Activated naive CD8-positive, alpha-beta T cell treated with anti-CD3 and anti-CD28 coated beads, Interleukin-2, amount 10 ng/mL, durations not matched to agents 7 days and 5 days (primary cell): ENCODE measurements at regions not wholly inside any gene's neighbourhood (a gene's known extent, or its start where the extent isn't known, plus 50 kb on each side); places are given as distances from the start of the nearest gene placed in this dataset.
"Not testable (repeated sequence)": the region's sequence is repeated elsewhere in the genome, so short reads cannot be mapped to it uniquely, and the experiment has no call there.

Source experiments
- ATAC-seq: fragments of 150-1000 bp; cut with Tn5 transposase; one replicate; pipeline ENCODE4 v1.10.0; 2021; ENCODE audit warnings: low read depth, moderate library complexity
- POLR2A ChIA-PET: fragments of 350-600 bp; sonication (Branson Sonifier 250); formaldehyde crosslinking; loops from one replicate; lab custom pipeline; 2021; ENCODE audit warnings: antibody characterized with exemption; lab: Charles Lee
- DNase-seq: peaks from one replicate; pipeline ENCODE4 v3.0.0; 2021
- H3K27ac Mint-ChIP-seq: one replicate; pipeline ENCODE4 v1.8.0; 2022; ENCODE audit warnings: mild to moderate bottlenecking, mixed read lengths
- H3K27me3 Mint-ChIP-seq: one replicate; pipeline ENCODE4 v1.8.0; 2022; ENCODE audit warnings: mild to moderate bottlenecking, moderate library complexity, mixed read lengths
- H3K36me3 Mint-ChIP-seq: one replicate; pipeline ENCODE4 v1.8.0; 2021; ENCODE audit warnings: mild to moderate bottlenecking, mixed read lengths
- H3K4me1 Mint-ChIP-seq: one replicate; pipeline ENCODE4 v1.8.0; 2021; ENCODE audit warnings: mixed read lengths
- H3K4me3 Mint-ChIP-seq: one replicate; pipeline ENCODE4 v1.8.0; 2022; ENCODE audit warnings: mild to moderate bottlenecking, moderate library complexity, mixed read lengths
- H3K9me3 Mint-ChIP-seq: one replicate; pipeline ENCODE4 v1.8.0; 2021; ENCODE audit warnings: mixed read lengths

DNA sequence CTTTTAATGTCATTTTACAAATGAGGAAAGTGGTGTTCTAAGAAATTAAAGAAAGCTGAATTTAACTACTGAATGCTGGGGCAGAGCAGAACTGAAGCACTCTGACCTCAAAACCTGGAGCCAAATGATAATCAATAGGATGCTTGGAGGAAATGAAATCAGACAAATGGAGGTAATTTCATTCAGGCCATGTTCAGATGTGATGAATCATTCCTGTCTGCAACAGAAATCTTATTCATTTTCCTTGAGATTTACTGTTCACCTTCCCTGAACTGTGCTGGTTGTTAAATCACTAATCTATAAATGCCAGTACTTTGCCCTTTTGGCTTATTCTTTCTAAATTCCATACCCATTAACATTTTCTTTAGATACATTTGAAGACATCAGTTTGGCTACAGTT is 85.6 kb upstream of the SNX7 start:
- POLR2A ChIA-PET, result no interaction called here
- DNase-seq (no peak), ATAC-seq (no peak)
- H3K4me1 Mint-ChIP-seq, result no peaks in the 10 kb centered on the region
- H3K27me3 Mint-ChIP-seq, result no peaks in the 10 kb centered on the region
- H3K36me3 Mint-ChIP-seq, result no peaks in the 10 kb centered on the region
- no peak overlapping the region for H3K4me3 Mint-ChIP-seq
- no peaks in the 10 kb centered on the region for H3K9me3 Mint-ChIP-seq
- H3K27ac Mint-ChIP-seq, result no peak overlapping the region

DNA sequence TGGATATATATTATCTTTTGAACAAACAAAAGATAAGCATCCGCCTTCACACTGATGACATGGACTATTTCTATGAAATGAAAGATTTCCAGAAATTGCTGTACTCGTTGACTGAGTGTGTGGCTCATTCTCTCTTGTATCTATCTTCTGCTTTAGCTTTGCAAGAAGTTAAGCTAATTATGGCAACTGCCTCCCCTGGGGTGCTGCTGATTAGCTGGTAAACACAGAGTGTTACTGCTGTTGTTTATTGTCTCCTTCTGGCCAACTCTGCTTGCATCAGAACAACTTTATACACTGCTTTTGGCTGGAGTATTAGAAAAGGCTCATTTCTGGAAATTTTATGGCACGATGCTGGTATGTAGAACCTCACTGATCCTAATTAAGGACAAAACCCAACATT is 95.6 kb upstream of the SNX7 start:
- POLR2A ChIA-PET, result no interaction called here
- ATAC-seq, result no peak
- Mint-ChIP-seq H3K36me3 (no peaks in the 10 kb centered on the region), H3K27ac (no peak overlapping the region), H3K4me1 (no peaks in the 10 kb centered on the region), H3K4me3 (no peak overlapping the region), H3K9me3 (peaks cover 7% of the 10 kb centered on the region), H3K27me3 (no peaks in the 10 kb centered on the region)
- DNase-seq, result no peak

DNA sequence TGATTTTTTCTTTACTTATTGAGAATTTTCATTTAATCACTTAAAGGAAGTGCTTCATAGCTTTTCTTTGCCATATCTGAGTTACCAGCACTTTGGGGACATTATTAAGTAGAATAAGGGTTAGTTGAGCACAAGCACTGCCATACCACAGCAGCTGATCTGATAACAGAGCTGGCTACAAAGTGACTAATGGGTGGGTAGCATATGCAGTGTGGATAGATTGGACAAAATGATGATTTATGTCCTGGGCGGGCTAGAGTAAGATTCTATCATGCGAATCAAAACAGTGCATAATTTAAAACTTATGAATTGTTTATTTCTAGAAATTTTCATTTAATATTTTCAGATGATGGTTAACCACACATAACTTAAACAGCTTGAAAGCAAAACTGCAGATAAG is 102.2 kb upstream of the SNX7 start:
- Mint-ChIP-seq H3K4me1 (no peaks in the 10 kb centered on the region), H3K4me3 (no peak overlapping the region), H3K27ac (no peak overlapping the region), H3K9me3 (peaks cover 5% of the 10 kb centered on the region), H3K36me3 (no peaks in the 10 kb centered on the region), H3K27me3 (peaks cover 3% of the 10 kb centered on the region)
- no peak for DNase-seq
- ATAC-seq, result no peak
- POLR2A ChIA-PET, result no interaction called here

- Mint-ChIP-seq H3K4me3 (no peak overlapping the region), H3K4me1 (no peaks in the 10 kb centered on the region), H3K9me3 (peaks cover 2% of the 10 kb centered on the region), H3K27ac (no peak overlapping the region), H3K36me3 (no peaks in the 10 kb centered on the region), H3K27me3 (peaks cover 3% of the 10 kb centered on the region)
- POLR2A ChIA-PET, result no interaction called here
- DNase-seq (no peak), ATAC-seq (no peak)
Measured at GRCh38 chr1:98557895-98558294, 103.6 kb upstream of the SNX7 start.

DNA sequence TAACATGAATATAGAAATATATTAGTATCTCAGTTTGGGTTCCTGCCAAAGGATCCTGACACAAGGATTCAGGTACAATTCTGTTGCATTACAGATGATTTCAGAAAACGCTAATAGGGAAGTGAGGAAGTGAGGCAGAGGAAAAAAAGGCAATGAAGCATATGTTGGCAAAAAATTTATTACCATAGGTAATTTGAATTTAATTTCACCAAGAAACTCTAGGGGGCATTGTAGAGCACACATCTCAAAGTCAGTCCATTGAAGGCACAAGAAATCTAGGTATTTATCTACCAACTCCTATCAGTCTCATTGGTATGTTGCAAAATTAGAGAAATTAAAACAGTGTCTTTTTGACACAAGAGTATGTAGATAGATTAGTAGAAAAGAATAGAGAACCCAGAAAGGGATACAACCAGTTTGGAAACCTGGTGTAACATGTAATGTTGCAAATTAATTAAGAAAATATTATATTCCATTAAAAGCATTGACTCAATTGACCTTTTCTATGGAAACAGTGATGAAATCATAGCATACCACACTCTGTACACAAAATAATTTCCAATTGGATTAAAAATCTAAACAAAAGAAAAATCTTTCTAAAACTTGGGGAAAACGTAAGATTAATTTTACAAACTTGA is 104.9 kb upstream of the SNX7 start:
- Mint-ChIP-seq H3K27ac (no peak overlapping the region), H3K27me3 (peaks cover 3% of the 10 kb centered on the region), H3K4me1 (no peaks in the 10 kb centered on the region), H3K36me3 (no peaks in the 10 kb centered on the region), H3K4me3 (no peak overlapping the region), H3K9me3 (no peaks in the 10 kb centered on the region)
- POLR2A ChIA-PET, result no interaction called here
- DNase-seq (no peak), ATAC-seq (no peak)

DNA sequence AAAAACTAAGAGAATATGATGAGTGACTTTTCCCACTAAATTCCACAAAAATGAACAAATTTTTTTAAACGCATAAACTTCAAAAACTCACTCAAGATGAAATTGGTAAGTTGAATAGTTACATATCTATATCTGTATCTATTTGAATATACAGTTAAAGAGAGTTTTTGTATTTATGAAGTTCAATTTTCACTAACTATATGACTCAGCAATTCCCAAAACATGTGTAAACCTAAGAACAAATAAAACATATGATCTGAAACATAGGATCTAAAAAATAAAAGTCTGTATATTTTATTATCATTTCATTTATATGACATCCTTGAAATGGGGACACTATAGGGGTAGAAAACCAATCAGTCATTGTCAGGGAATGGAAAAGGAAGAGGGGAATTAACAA is 105.7 kb upstream of the SNX7 start:
- DNase-seq, result no peak
- Mint-ChIP-seq H3K27me3 (peaks cover 3% of the 10 kb centered on the region), H3K4me3 (no peak overlapping the region), H3K36me3 (no peaks in the 10 kb centered on the region), H3K9me3 (peaks cover 3% of the 10 kb centered on the region), H3K27ac (no peak overlapping the region), H3K4me1 (no peaks in the 10 kb centered on the region)
- ATAC-seq, result no peak
- POLR2A ChIA-PET, result no interaction called here

DNA sequence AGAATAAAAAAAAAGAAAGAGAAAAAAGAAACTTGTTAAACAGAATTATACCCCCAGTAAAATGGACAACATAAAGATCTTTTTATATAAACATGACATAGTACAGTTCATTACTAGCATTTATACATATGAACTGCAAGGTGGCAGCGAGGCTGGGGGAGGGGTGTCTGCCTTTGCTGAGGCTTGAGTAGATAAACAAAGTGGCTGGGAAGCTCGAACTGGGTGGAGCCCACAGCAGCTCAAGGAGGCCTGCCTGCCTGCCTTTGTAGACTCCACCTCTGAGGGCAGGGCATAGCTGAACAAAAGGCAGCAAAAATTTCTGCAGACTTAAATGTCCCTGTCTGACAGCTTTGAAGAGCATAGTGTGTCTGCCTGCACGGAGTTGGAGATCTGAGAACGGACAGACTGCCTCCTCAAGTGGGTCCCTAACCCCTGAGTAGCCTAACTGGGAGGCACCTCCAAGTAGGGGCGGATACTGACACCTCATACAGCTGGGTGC is 108.9 kb upstream of the SNX7 start:
- H3K27me3 Mint-ChIP-seq, DNase-seq, ATAC-seq, POLR2A ChIA-PET, H3K4me1 Mint-ChIP-seq, H3K36me3 Mint-ChIP-seq, H3K27ac Mint-ChIP-seq, H3K4me3 Mint-ChIP-seq, H3K9me3 Mint-ChIP-seq: not testable (repeated sequence)

DNA sequence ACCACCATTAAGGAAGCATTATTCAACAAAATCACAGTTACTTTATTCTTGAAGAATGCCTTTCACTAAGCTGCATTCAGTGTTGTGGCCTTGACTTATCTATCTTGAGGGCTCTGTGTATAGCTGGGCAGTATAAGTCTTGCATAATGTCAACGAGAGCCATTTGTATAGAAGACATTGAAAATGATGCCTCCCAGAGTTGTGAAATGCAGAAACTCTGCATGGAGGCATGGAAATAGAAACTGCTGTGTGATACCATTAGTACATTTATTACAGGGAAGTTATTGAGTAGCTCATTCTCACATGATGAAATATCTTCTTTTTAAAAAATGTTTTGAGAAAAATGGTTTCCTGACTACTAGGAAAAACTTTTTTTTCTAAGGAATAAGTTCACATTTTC is 111.4 kb upstream of the SNX7 start:
- POLR2A ChIA-PET, result no interaction called here
- Mint-ChIP-seq H3K4me3 (no peak overlapping the region), H3K9me3 (peaks cover 3% of the 10 kb centered on the region), H3K27me3 (no peaks in the 10 kb centered on the region), H3K36me3 (no peaks in the 10 kb centered on the region), H3K27ac (no peak overlapping the region), H3K4me1 (no peaks in the 10 kb centered on the region)
- no peak for ATAC-seq
- DNase-seq, result no peak

DNA sequence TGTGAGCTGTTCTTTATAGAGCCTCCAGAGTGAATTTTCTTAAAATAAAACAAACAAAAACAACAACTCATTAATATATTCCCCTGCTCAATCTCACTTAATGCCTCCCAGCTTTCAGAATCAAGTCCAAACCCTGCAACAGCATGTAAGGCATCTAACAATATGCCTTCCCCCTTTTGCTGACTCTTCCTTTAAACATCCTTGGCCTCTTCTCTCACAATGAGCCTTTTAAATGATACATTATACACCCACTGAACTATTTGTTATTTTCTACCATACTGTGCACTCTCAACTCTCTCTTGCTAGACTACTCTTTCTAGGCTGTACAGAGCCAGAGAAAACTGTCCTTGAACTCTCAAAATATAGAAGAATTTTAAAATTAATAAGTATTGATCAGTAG is 115.2 kb upstream of the SNX7 start:
- no peaks in the 10 kb centered on the region for H3K27me3 Mint-ChIP-seq
- no peak overlapping the region for H3K4me3 Mint-ChIP-seq
- H3K4me1 Mint-ChIP-seq, result no peaks in the 10 kb centered on the region
- no peak overlapping the region for H3K27ac Mint-ChIP-seq
- H3K36me3 Mint-ChIP-seq, result no peaks in the 10 kb centered on the region
- ATAC-seq (no peak), DNase-seq (no peak)
- POLR2A ChIA-PET, result no interaction called here
- peaks cover 3% of the 10 kb centered on the region for H3K9me3 Mint-ChIP-seq

DNA sequence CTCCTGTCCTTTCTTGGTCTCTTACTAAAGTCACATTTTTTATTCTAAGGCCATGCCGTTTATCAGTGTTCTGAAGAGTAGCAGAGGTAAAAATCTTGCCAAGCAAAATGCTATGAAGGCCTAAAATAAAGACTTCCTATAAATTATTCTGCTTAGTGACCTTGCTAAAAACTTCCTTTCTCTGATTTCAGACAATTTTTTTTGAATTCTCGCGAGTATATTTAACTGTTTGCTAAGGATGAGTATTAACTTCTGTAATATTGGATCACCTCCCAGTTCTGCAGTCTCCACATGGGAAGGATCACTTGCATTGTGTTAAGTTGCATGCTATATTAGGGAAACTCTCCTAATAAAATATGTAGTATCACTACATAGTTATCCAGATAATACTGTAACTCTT is 123.4 kb upstream of the SNX7 start:
- Mint-ChIP-seq H3K9me3 (peaks cover 2% of the 10 kb centered on the region), H3K27me3 (no peaks in the 10 kb centered on the region), H3K4me1 (no peaks in the 10 kb centered on the region), H3K4me3 (no peak overlapping the region), H3K27ac (no peak overlapping the region), H3K36me3 (no peaks in the 10 kb centered on the region)
- POLR2A ChIA-PET, result no interaction called here
- no peak for DNase-seq
- ATAC-seq, result no peak

GRCh38 chr1:98523256-98523655 is 138.3 kb upstream of the SNX7 start:
- H3K27ac Mint-ChIP-seq, result no peak overlapping the region
- H3K27me3 Mint-ChIP-seq, result no peaks in the 10 kb centered on the region
- H3K36me3 Mint-ChIP-seq, result no peaks in the 10 kb centered on the region
- H3K4me3 Mint-ChIP-seq, result no peak overlapping the region
- POLR2A ChIA-PET, result no interaction called here
- H3K4me1 Mint-ChIP-seq, result no peaks in the 10 kb centered on the region
- DNase-seq (no peak), ATAC-seq (no peak)
- H3K9me3 Mint-ChIP-seq, result peaks cover 10% of the 10 kb centered on the region

- peaks cover 6% of the 10 kb centered on the region for H3K9me3 Mint-ChIP-seq
- no peaks in the 10 kb centered on the region for H3K36me3 Mint-ChIP-seq
- no peaks in the 10 kb centered on the region for H3K27me3 Mint-ChIP-seq
- no peak overlapping the region for H3K27ac Mint-ChIP-seq
- H3K4me3 Mint-ChIP-seq, result no peak overlapping the region
- POLR2A ChIA-PET, result no interaction called here
- no peak for DNase-seq
- ATAC-seq, result no peak
- no peaks in the 10 kb centered on the region for H3K4me1 Mint-ChIP-seq
Measured at GRCh38 chr1:98516306-98516705, 145.2 kb upstream of the SNX7 start.

- Mint-ChIP-seq H3K27ac (no peak overlapping the region), H3K4me3 (no peak overlapping the region), H3K9me3 (peaks cover 6% of the 10 kb centered on the region), H3K36me3 (no peaks in the 10 kb centered on the region), H3K27me3 (no peaks in the 10 kb centered on the region), H3K4me1 (no peaks in the 10 kb centered on the region)
- no peak for ATAC-seq
- POLR2A ChIA-PET, result no interaction called here
- no peak for DNase-seq
Measured at GRCh38 chr1:98515744-98516143, 145.8 kb upstream of the SNX7 start.

- H3K27me3 Mint-ChIP-seq, DNase-seq, H3K4me1 Mint-ChIP-seq, POLR2A ChIA-PET, H3K4me3 Mint-ChIP-seq, H3K36me3 Mint-ChIP-seq, ATAC-seq, H3K27ac Mint-ChIP-seq, H3K9me3 Mint-ChIP-seq: not testable (repeated sequence)
Measured at GRCh38 chr1:98512216-98512615, 149.3 kb upstream of the SNX7 start.

- DNase-seq (no peak), ATAC-seq (no peak)
- no peaks in the 10 kb centered on the region for H3K4me1 Mint-ChIP-seq
- no peaks in the 10 kb centered on the region for H3K27me3 Mint-ChIP-seq
- no peaks in the 10 kb centered on the region for H3K36me3 Mint-ChIP-seq
- H3K27ac Mint-ChIP-seq, result no peak overlapping the region
- POLR2A ChIA-PET, result no interaction called here
- H3K9me3 Mint-ChIP-seq, result peaks cover 3% of the 10 kb centered on the region
- no peak overlapping the region for H3K4me3 Mint-ChIP-seq
Measured at GRCh38 chr1:98503771-98504170, 157.8 kb upstream of the SNX7 start.
